Ovary (tissue), 3 donors: ENCODE measurements at regions not wholly inside any gene's neighbourhood (a gene's known extent, or its start where the extent isn't known, plus 50 kb on each side); places are given as distances from the start of the nearest gene placed in this dataset.

Source experiments
- EP300 ChIP-seq: sonication (generic); formaldehyde crosslinking; IDR thresholded peaks from one replicate; pipeline ENCODE4 v1.6.1; 2017; ENCODE audit warnings: antibody characterized with exemption
- POLR2A ChIP-seq: fragments of 450-650 bp; IDR thresholded peaks from one replicate; pipeline ENCODE4 v1.6.1; 2017; ENCODE audit warnings: antibody characterized with exemption, mild to moderate bottlenecking, moderate library complexity
- TF ChIP-seq, protein P1 (sequence below), 3 donors: fragments of 450-650 bp in 2 of 3; fragments of 200-600 bp in 1 of 3; IDR thresholded peaks; one replicate each; pipeline versions ENCODE4 v1.5.1 to v1.8.0; 2016 to 2022; ENCODE audit warnings: antibody characterized with exemption in 3 of 3, mild to moderate bottlenecking in 1 of 3
- donor health status: DM: no; HTN: no; CAD: no.

GRCh38 chr20:48294942-48295341 lies 509.7 kb upstream of the SULF2 start:
- TF ChIP-seq, protein P1, sequence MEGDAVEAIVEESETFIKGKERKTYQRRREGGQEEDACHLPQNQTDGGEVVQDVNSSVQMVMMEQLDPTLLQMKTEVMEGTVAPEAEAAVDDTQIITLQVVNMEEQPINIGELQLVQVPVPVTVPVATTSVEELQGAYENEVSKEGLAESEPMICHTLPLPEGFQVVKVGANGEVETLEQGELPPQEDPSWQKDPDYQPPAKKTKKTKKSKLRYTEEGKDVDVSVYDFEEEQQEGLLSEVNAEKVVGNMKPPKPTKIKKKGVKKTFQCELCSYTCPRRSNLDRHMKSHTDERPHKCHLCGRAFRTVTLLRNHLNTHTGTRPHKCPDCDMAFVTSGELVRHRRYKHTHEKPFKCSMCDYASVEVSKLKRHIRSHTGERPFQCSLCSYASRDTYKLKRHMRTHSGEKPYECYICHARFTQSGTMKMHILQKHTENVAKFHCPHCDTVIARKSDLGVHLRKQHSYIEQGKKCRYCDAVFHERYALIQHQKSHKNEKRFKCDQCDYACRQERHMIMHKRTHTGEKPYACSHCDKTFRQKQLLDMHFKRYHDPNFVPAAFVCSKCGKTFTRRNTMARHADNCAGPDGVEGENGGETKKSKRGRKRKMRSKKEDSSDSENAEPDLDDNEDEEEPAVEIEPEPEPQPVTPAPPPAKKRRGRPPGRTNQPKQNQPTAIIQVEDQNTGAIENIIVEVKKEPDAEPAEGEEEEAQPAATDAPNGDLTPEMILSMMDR (IDR thresholded peaks at IDR 0.05), result no peak
- TF ChIP-seq EP300 (no peak), POLR2A (no peak)
